Osteocyte (in vitro differentiated cells): ENCODE measurements at regions not wholly inside any gene's neighbourhood (a gene's known extent, or its start where the extent isn't known, plus 50 kb on each side); places are given as distances from the start of the nearest gene placed in this dataset.

Experiments
- DNase-seq: peaks from one replicate; pipeline ENCODE4 v3.0.0; 2021; ENCODE audit warnings: mixed read lengths; ENCODE audit not compliant: unreplicated experiment; ENCODE audit errors: extremely low spot score
- H3K27ac Mint-ChIP-seq: one replicate; pipeline ENCODE4 v1.8.0; 2021; ENCODE audit warnings: mild to moderate bottlenecking, mixed read lengths; ENCODE audit not compliant: unreplicated experiment
- H3K27me3 Mint-ChIP-seq: one replicate; pipeline ENCODE4 v1.8.0; 2021; ENCODE audit warnings: mixed read lengths; ENCODE audit not compliant: unreplicated experiment
- H3K36me3 Mint-ChIP-seq: one replicate; pipeline ENCODE4 v1.8.0; 2021; ENCODE audit warnings: mixed read lengths; ENCODE audit not compliant: unreplicated experiment
- H3K4me1 Mint-ChIP-seq: one replicate; pipeline ENCODE4 v1.8.0; 2021; ENCODE audit warnings: mixed read lengths; ENCODE audit not compliant: unreplicated experiment
- H3K4me3 Mint-ChIP-seq: one replicate; pipeline ENCODE4 v1.8.0; 2021; ENCODE audit warnings: mild to moderate bottlenecking, moderate library complexity, mixed read lengths; ENCODE audit not compliant: unreplicated experiment
- H3K9me3 Mint-ChIP-seq: one replicate; pipeline ENCODE4 v1.8.0; 2021; ENCODE audit warnings: mixed read lengths; ENCODE audit not compliant: unreplicated experiment
- TF ChIP-seq, protein P1 (sequence below): fragments of 200-600 bp; sonication (generic); IDR thresholded peaks from 2 replicates; pipeline ENCODE4 v1.5.0; 2021; ENCODE audit warnings: antibody characterized with exemption, mild to moderate bottlenecking, moderate library complexity

DNA sequence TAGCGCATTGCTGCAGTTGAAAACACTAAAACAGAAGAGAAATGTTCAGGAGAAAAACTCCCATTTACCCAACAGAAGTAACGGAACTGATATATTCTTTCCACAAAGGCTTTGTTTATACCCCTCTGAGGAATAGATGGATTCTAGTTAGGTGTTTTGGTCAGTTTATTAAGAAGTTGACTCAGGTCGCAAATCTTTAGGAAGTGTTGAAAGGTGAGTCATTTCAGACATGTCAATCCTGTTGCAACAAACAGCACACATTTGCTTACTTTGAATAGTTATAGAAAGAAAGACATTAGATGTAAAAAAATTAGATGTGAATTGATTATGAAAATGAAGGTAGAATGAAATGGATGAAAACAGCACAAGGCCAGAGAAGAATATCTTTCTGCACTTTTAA is 941.0 kb downstream of the KCNJ2 start:
- Mint-ChIP-seq H3K4me1 (no peaks in the 10 kb centered on the region), H3K4me3 (no peak overlapping the region), H3K27me3 (peaks cover 9% of the 10 kb centered on the region), H3K27ac (no peak overlapping the region), H3K9me3 (no peaks in the 10 kb centered on the region), H3K36me3 (no peaks in the 10 kb centered on the region)
- no peak for DNase-seq
- TF ChIP-seq, protein P1, sequence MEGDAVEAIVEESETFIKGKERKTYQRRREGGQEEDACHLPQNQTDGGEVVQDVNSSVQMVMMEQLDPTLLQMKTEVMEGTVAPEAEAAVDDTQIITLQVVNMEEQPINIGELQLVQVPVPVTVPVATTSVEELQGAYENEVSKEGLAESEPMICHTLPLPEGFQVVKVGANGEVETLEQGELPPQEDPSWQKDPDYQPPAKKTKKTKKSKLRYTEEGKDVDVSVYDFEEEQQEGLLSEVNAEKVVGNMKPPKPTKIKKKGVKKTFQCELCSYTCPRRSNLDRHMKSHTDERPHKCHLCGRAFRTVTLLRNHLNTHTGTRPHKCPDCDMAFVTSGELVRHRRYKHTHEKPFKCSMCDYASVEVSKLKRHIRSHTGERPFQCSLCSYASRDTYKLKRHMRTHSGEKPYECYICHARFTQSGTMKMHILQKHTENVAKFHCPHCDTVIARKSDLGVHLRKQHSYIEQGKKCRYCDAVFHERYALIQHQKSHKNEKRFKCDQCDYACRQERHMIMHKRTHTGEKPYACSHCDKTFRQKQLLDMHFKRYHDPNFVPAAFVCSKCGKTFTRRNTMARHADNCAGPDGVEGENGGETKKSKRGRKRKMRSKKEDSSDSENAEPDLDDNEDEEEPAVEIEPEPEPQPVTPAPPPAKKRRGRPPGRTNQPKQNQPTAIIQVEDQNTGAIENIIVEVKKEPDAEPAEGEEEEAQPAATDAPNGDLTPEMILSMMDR, result no peak

DNA sequence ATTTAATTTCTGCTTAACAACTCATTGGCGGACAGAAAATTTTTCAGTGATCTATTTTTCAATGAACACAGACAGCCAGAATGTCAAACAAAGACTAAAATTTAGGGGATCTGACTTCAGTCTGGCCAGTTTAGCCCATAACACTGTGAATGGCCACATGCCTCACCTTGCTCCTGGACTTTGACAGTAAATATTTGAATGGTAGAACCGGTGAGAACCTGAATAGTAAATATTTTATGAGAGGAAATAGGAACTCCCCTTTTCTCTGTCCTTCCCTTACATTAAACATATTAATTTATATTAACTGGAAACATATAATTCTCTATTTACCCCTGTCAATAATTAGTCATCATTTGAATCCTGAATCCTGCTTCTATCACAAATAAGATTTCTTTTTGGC is 942.1 kb downstream of the KCNJ2 start:
- Mint-ChIP-seq H3K36me3 (no peaks in the 10 kb centered on the region), H3K27ac (no peak overlapping the region), H3K4me3 (no peak overlapping the region), H3K27me3 (peaks cover 9% of the 10 kb centered on the region), H3K4me1 (no peaks in the 10 kb centered on the region), H3K9me3 (no peaks in the 10 kb centered on the region)
- no peak for DNase-seq
- TF ChIP-seq, protein P1, result no peak

DNA sequence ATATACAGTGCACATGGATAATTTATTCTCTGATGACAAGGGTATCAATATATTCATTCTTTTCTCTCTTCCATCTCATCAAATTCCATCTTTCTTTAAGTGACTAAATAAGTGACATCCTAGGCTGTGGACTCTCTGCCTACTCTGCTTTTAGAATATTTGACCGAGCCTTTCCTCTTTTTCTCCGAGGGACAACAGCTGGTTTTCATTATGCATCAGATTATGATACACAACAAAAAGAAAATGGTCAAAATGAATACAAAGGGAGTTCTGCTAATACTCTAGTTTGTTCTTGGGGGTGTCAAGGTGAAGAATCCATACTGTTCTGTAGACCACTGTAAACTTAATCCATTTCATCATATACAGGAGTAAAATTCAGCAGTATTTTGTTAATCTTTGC is 942.6 kb downstream of the KCNJ2 start:
- H3K27ac Mint-ChIP-seq, result no peak overlapping the region
- no peaks in the 10 kb centered on the region for H3K36me3 Mint-ChIP-seq
- TF ChIP-seq, protein P1, result no peak
- peaks cover 9% of the 10 kb centered on the region for H3K27me3 Mint-ChIP-seq
- no peaks in the 10 kb centered on the region for H3K9me3 Mint-ChIP-seq
- H3K4me1 Mint-ChIP-seq, result no peaks in the 10 kb centered on the region
- no peak overlapping the region for H3K4me3 Mint-ChIP-seq
- DNase-seq, result no peak

DNA sequence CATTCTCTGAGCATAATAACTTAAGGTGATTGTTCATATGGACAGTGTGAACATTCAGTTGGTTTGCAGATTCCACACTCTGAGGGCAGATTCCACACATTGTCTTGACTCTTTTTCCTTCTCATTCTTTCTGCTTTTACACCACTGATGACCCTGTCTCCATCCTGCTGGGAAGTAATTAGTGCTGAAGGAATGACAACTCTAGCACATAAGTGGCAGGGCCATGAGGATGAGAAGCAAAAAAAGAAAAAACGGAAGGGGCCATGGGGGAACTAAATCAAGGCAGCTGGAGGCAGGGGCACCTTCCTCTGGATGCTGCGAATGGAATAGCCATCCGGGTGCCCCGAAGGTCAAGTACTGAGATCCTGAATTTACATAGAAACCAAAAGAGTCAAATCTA is 944.0 kb downstream of the KCNJ2 start:
- H3K4me3 Mint-ChIP-seq, result no peak overlapping the region
- no peak overlapping the region for H3K27ac Mint-ChIP-seq
- no peaks in the 10 kb centered on the region for H3K36me3 Mint-ChIP-seq
- H3K4me1 Mint-ChIP-seq, result no peaks in the 10 kb centered on the region
- H3K27me3 Mint-ChIP-seq, result peaks cover 10% of the 10 kb centered on the region
- TF ChIP-seq, protein P1, result no peak
- H3K9me3 Mint-ChIP-seq, result no peaks in the 10 kb centered on the region
- no peak for DNase-seq

DNA sequence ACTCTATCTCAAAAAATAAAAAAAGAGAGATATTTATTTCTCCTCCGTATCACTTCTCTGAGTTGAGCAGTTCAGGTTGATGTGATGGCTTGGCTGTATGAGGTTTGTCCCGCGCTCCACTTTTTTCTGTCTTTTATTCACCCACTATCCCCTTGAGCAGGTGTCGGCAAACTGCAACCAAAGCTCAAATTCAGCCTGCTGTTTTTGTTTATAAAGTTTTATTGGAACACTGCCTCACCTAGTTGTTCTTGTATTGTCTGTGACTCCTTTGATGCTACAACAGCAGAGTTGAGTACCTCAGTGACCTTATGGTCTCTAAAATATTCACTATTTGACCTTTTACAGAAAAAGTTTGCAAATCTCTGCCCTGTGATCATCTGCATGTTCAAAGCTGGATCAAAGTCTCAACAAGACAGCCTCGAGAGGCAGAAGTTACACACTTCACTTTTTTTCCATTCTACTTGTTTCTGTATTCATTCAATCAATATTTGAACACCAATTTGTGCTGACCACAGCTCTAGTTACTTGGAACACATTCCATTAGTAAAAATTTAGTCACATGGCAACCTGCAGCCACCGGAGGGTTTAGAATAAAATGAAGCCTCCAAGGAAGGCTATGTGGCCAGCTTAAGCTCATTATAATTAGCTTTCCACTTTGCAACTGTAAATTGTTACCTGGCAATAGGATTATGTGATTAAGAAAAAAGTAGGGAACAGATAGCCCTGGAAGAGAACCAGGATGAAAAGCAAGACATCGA is 945.8 kb downstream of the KCNJ2 start:
- Mint-ChIP-seq H3K27me3 (peaks cover 10% of the 10 kb centered on the region), H3K4me3 (no peak overlapping the region), H3K9me3 (no peaks in the 10 kb centered on the region), H3K36me3 (no peaks in the 10 kb centered on the region), H3K4me1 (no peaks in the 10 kb centered on the region), H3K27ac (no peak overlapping the region)
- DNase-seq, result no peak
- TF ChIP-seq, protein P1, result no peak
